ENCODE measurements at regions not wholly inside any gene's neighbourhood (a gene's known extent, or its start where the extent isn't known, plus 50 kb on each side); places are given as distances from the start of the nearest gene placed in this dataset.

DNA sequence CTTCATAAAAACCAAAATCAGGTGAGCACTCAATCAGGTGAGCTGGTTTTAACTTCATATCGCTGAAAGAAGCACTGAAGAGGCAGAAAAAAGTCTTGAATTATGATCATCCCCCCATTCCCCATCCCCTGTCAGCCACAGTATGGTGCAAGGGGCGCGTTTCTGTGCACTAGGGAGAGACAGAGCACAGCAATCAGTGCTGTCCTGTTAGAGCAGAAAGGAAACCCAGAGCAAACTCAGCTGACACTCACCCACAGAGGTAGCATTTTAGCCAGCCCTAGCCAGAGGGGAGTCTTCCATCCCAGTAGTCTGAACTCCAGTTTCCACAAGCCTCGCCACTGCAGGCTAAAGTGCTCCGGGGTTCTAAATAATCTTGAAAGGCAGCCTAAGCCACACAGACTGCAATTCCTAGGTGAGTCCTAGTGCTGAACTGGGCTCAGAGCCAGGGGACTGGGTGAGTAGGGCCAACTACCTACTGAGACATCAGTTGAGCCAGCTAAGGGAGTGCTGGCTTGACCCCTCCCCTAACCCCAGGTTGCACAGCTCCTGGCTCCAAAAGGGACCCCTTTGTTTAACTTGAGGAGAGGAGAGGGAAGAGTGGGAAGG is 1352.6 kb upstream of the GJE1 start:
- TF ChIP-seq, protein P1, sequence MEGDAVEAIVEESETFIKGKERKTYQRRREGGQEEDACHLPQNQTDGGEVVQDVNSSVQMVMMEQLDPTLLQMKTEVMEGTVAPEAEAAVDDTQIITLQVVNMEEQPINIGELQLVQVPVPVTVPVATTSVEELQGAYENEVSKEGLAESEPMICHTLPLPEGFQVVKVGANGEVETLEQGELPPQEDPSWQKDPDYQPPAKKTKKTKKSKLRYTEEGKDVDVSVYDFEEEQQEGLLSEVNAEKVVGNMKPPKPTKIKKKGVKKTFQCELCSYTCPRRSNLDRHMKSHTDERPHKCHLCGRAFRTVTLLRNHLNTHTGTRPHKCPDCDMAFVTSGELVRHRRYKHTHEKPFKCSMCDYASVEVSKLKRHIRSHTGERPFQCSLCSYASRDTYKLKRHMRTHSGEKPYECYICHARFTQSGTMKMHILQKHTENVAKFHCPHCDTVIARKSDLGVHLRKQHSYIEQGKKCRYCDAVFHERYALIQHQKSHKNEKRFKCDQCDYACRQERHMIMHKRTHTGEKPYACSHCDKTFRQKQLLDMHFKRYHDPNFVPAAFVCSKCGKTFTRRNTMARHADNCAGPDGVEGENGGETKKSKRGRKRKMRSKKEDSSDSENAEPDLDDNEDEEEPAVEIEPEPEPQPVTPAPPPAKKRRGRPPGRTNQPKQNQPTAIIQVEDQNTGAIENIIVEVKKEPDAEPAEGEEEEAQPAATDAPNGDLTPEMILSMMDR (IDR thresholded peaks at IDR 0.05 in 4 of 5, conservative IDR thresholded peaks at IDR 0.05 in 1 of 5): no peak
- no peak for TF ChIP-seq POLR2A (IDR thresholded peaks at IDR 0.05)
